K562 (cell line): ENCODE measurements at regions not wholly inside any gene's neighbourhood (a gene's known extent, or its start where the extent isn't known, plus 50 kb on each side); places are given as distances from the start of the nearest gene placed in this dataset.
"Not testable (repeated sequence)": the region's sequence is repeated elsewhere in the genome, so short reads cannot be mapped to it uniquely, and the experiment has no call there.

Experiments used
- CBFB ChIP-seq: sonication (generic); formaldehyde crosslinking; IDR thresholded peaks from 2 replicates; pipeline ENCODE4 v1.4.0; 2020; ENCODE audit warnings: mild to moderate bottlenecking, missing genetic modification reagents
- CEBPG ChIP-seq, 3 experiments: fragments of 200-800 bp in 1 of 3; sonication (Bioruptor generic) in 1 of 3; sonication (generic) in 1 of 3; formaldehyde crosslinking in 1 of 3; IDR thresholded peaks in 2 of 3; conservative IDR thresholded peaks in 1 of 3; 2 replicates each; pipeline versions ENCODE4 v1.6.1 to v1.8.0; 2016 to 2022; ENCODE audit warnings: missing compliant biosample characterization in 2 of 3, missing genetic modification characterization in 2 of 3, mild to moderate bottlenecking in 1 of 3, missing genetic modification reagents in 1 of 3
- CTCF ChIP-seq, 3 experiments: IDR thresholded peaks in 2 of 3; conservative IDR thresholded peaks in 1 of 3; 2 replicates each; pipeline ENCODE4 v1.5.1; 2011 to 2012; ENCODE audit warnings: low read length in 3 of 3, mild to moderate bottlenecking in 3 of 3, control low read depth in 2 of 3, improper control_type of control experiment in 1 of 3, inconsistent platforms in 1 of 3, low read depth in 1 of 3, mixed read lengths in 1 of 3, moderate library complexity in 1 of 3; ENCODE audit not compliant: insufficient read depth in 2 of 3
- CUX1 ChIP-seq: fragments of 200-800 bp; sonication (Bioruptor generic); IDR thresholded peaks from 2 replicates; pipeline ENCODE4 v1.6.1; 2016; ENCODE audit warnings: missing genetic modification characterization, missing compliant biosample characterization
- EP300 ChIP-seq: IDR thresholded peaks from 2 replicates; pipeline ENCODE4 v1.6.1; 2012; ENCODE audit warnings: low read length, improper control_type of control experiment
- FOXM1 ChIP-seq, 2 experiments: fragments of 450-650 bp in 1 of 2; sonication (generic) in 1 of 2; formaldehyde crosslinking in 1 of 2; IDR thresholded peaks; 2 replicates each; pipeline versions ENCODE4 v1.6.1 to v1.9.0; 2017 to 2022; ENCODE audit warnings: low read depth in 2 of 2, mild to moderate bottlenecking in 2 of 2, missing genetic modification reagents in 1 of 2, moderate library complexity in 1 of 2
- KLF10 ChIP-seq: fragments of 250-450 bp; sonication (Bioruptor Pico); IDR thresholded peaks from 2 replicates; pipeline ENCODE4 v1.6.1; 2021; ENCODE audit warnings: matching md5 sums
- MYBL2 ChIP-seq, 2 experiments: fragments of 450-650 bp in 1 of 2; sonication (generic) in 1 of 2; formaldehyde crosslinking in 1 of 2; IDR thresholded peaks; 2 replicates each; pipeline versions ENCODE4 v1.6.1 to v1.8.1; 2017 to 2022; ENCODE audit warnings: borderline replicate concordance in 1 of 2, inconsistent platforms in 1 of 2, low read depth in 1 of 2, mild to moderate bottlenecking in 1 of 2, missing genetic modification reagents in 1 of 2, moderate library complexity in 1 of 2
- SIX5 ChIP-seq, 2 experiments: IDR thresholded peaks; 2 replicates each; pipeline ENCODE4 v1.6.1; 2011; ENCODE audit warnings: low read length in 2 of 2, borderline replicate concordance in 1 of 2, low read depth in 1 of 2, mild to moderate bottlenecking in 1 of 2, moderate library complexity in 1 of 2; ENCODE audit not compliant: insufficient read depth in 1 of 2
- TGIF2 ChIP-seq: sonication (generic); formaldehyde crosslinking; IDR thresholded peaks from 2 replicates; pipeline ENCODE4 v1.8.1; 2022; ENCODE audit warnings: mild to moderate bottlenecking, missing genetic modification reagents, moderate library complexity
- ZNF175 ChIP-seq: fragments of 200-800 bp; sonication (Bioruptor generic); IDR thresholded peaks from 2 replicates; pipeline ENCODE4 v1.6.1; 2016; ENCODE audit warnings: low read depth, mild to moderate bottlenecking, missing genetic modification characterization, missing compliant biosample characterization
- ZNF232 ChIP-seq: sonication (generic); formaldehyde crosslinking; IDR thresholded peaks from 2 replicates; pipeline ENCODE4 v1.8.0; 2022; ENCODE audit warnings: mild to moderate bottlenecking, missing genetic modification reagents
- ZNF644 ChIP-seq: fragments of 200-800 bp; sonication (Bioruptor generic); IDR thresholded peaks from 2 replicates; pipeline ENCODE4 v1.6.1; 2016; ENCODE audit warnings: low read depth, missing genetic modification characterization, missing compliant biosample characterization

GRCh38 chr1:102789951-102790350 lies 318.4 kb downstream of the COL11A1 start:
- not testable (repeated sequence) for TF ChIP-seq CBFB (CRISPR knock-in tag); FOXM1 (IDR thresholded peaks at IDR 0.05; ENCODE audit: low read depth); FOXM1 (CRISPR knock-in tag; IDR thresholded peaks at IDR 0.05; ENCODE audit: low read depth); CUX1 (CRISPR knock-in tag); CTCF (IDR thresholded peaks at IDR 0.05 in 2 of 3, conservative IDR thresholded peaks at IDR 0.05 in 1 of 3; ENCODE audit: insufficient read depth in 2 of 3, low read depth in 1 of 3, low read length in 3 of 3); CEBPG (CRISPR knock-in tag; IDR thresholded peaks at IDR 0.05); CEBPG (tag; conservative IDR thresholded peaks at IDR 0.05 in 1 of 2, IDR thresholded peaks at IDR 0.05 in 1 of 2); KLF10 (CRISPR knock-in tag); ZNF175 (CRISPR knock-in tag); EP300; ZNF644 (tag); ZNF232 (CRISPR knock-in tag); TGIF2 (CRISPR knock-in tag); SIX5 (IDR thresholded peaks at IDR 0.05; ENCODE audit: borderline replicate concordance in 1 of 2, insufficient read depth in 1 of 2, low read depth in 1 of 2, low read length in 2 of 2); MYBL2 (IDR thresholded peaks at IDR 0.05; ENCODE audit: low read depth); MYBL2 (CRISPR knock-in tag; IDR thresholded peaks at IDR 0.05; ENCODE audit: borderline replicate concordance)
